Spinal cord (tissue), 9 donors: ENCODE measurements at regions not wholly inside any gene's neighbourhood (a gene's known extent, or its start where the extent isn't known, plus 50 kb on each side); places are given as distances from the start of the nearest gene placed in this dataset.

Experiments used
- DNase-seq, 6 donors: peaks; one replicate each; pipeline versions ENCODE4 v3.0.0 to v3.0.0-alpha.2; 2013 to 2015; ENCODE audit warnings: low spot score in 6 of 6, low read depth in 4 of 6
- H3K27ac ChIP-seq: one replicate; pipeline ENCODE4 v1.5.1; 2013; ENCODE audit warnings: low read depth, low read length, control low read depth
- H3K27me3 ChIP-seq: one replicate; pipeline ENCODE4 v1.6.1; 2013; ENCODE audit warnings: low read length; ENCODE audit not compliant: control insufficient read depth, insufficient read depth
- H3K36me3 ChIP-seq: one replicate; pipeline ENCODE4 v1.6.1; 2013; ENCODE audit warnings: low read length; ENCODE audit not compliant: control insufficient read depth, insufficient read depth
- H3K4me1 ChIP-seq: one replicate; pipeline ENCODE4 v1.6.1; 2013; ENCODE audit warnings: low read length; ENCODE audit not compliant: control insufficient read depth, insufficient read depth
- H3K4me3 ChIP-seq: one replicate; pipeline ENCODE4 v1.5.1; 2013; ENCODE audit warnings: low read depth, low read length, control low read depth
- H3K9me3 ChIP-seq: one replicate; pipeline ENCODE4 v1.6.1; 2013; ENCODE audit warnings: low read length; ENCODE audit not compliant: control insufficient read depth, insufficient read depth
- WGBS: methylation state at CpG from one replicate; pipeline ENCODE4 v1.1.5; 2013; ENCODE audit warnings: missing lambda C conversion rate; ENCODE audit not compliant: insufficient coverage; 5-methylcytosine and 5-hydroxymethylcytosine counted together
- donor health status: healthy.

GRCh38 chr13:111936267-111936925, 130.6 kb upstream of the SOX1 start:
- Histone ChIP-seq H3K4me3 (no peak overlapping the region), H3K4me1 (peaks cover 5% of the 10 kb centered on the region), H3K9me3 (no peaks in the 10 kb centered on the region), H3K36me3 (no peaks in the 10 kb centered on the region), H3K27me3 (no peaks in the 10 kb centered on the region), H3K27ac (no peak overlapping the region)
- DNase-seq = no peak
- WGBS = 79% methylated on average over 3 of the region's 3 CpGs

GRCh38 chr13:111937777-111938311, 129.1 kb upstream of the SOX1 start:
- H3K27ac ChIP-seq = no peak overlapping the region
- DNase-seq = peak in 2 of 6 donors; percentile 32 to 45
- no peaks in the 10 kb centered on the region for H3K9me3 ChIP-seq
- WGBS = 34% methylated on average over 9 of the region's 9 CpGs
- no peaks in the 10 kb centered on the region for H3K27me3 ChIP-seq
- peaks cover 5% of the 10 kb centered on the region for H3K4me1 ChIP-seq
- no peaks in the 10 kb centered on the region for H3K36me3 ChIP-seq
- H3K4me3 ChIP-seq = no peak overlapping the region

- H3K4me3 ChIP-seq = no peak overlapping the region
- no peaks in the 10 kb centered on the region for H3K36me3 ChIP-seq
- no peak overlapping the region for H3K27ac ChIP-seq
- no peak for DNase-seq
- no peaks in the 10 kb centered on the region for H3K27me3 ChIP-seq
- H3K4me1 ChIP-seq = peaks cover 5% of the 10 kb centered on the region
- 80% methylated on average over 5 of the region's 14 CpGs for WGBS
- H3K9me3 ChIP-seq = no peaks in the 10 kb centered on the region
These were observed 127.9 kb upstream of the SOX1 start for GRCh38 chr13:111938741-111939665.

- no peak overlapping the region for H3K27ac ChIP-seq
- WGBS = 78% methylated on average over 3 of the region's 3 CpGs
- no peaks in the 10 kb centered on the region for H3K27me3 ChIP-seq
- DNase-seq = no peak
- H3K4me3 ChIP-seq = no peak overlapping the region
- no peaks in the 10 kb centered on the region for H3K9me3 ChIP-seq
- peaks cover 5% of the 10 kb centered on the region for H3K4me1 ChIP-seq
- H3K36me3 ChIP-seq = no peaks in the 10 kb centered on the region
These were observed 127.2 kb upstream of the SOX1 start for GRCh38 chr13:111939666-111940278.

GRCh38 chr13:111940892-111941291, 126.1 kb upstream of the SOX1 start:
- Histone ChIP-seq H3K4me3 (no peak overlapping the region), H3K4me1 (peaks cover 5% of the 10 kb centered on the region), H3K27ac (no peak overlapping the region), H3K36me3 (no peaks in the 10 kb centered on the region), H3K27me3 (no peaks in the 10 kb centered on the region), H3K9me3 (no peaks in the 10 kb centered on the region)
- DNase-seq = no peak
- 77% methylated on average over 4 of the region's 4 CpGs for WGBS

GRCh38 chr13:111941845-111942447, 125.0 kb upstream of the SOX1 start:
- Histone ChIP-seq H3K4me1 (peaks cover 5% of the 10 kb centered on the region), H3K36me3 (no peaks in the 10 kb centered on the region), H3K4me3 (no peak overlapping the region), H3K9me3 (no peaks in the 10 kb centered on the region), H3K27ac (no peak overlapping the region), H3K27me3 (peaks cover under 1% of the 10 kb centered on the region)
- DNase-seq = no peak
- 94% methylated on average over 3 of the region's 8 CpGs for WGBS

- no peaks in the 10 kb centered on the region for H3K4me1 ChIP-seq
- 76% methylated on average over 18 of the region's 18 CpGs for WGBS
- no peak for DNase-seq
- no peak overlapping the region for H3K4me3 ChIP-seq
- H3K36me3 ChIP-seq = peaks cover 2% of the 10 kb centered on the region
- peaks cover 2% of the 10 kb centered on the region for H3K27me3 ChIP-seq
- no peaks in the 10 kb centered on the region for H3K9me3 ChIP-seq
- H3K27ac ChIP-seq = no peak overlapping the region
These were observed 123.6 kb upstream of the SOX1 start for GRCh38 chr13:111943229-111943795.

GRCh38 chr13:111944171-111944583, 122.8 kb upstream of the SOX1 start:
- peaks cover 2% of the 10 kb centered on the region for H3K36me3 ChIP-seq
- no peaks in the 10 kb centered on the region for H3K4me1 ChIP-seq
- no peak for DNase-seq
- 90% methylated on average over 16 of the region's 16 CpGs for WGBS
- H3K27ac ChIP-seq = no peak overlapping the region
- H3K27me3 ChIP-seq = peaks cover 2% of the 10 kb centered on the region
- H3K4me3 ChIP-seq = no peak overlapping the region
- no peaks in the 10 kb centered on the region for H3K9me3 ChIP-seq

- DNase-seq = no peak
- 92% methylated on average over 15 of the region's 16 CpGs for WGBS
- Histone ChIP-seq H3K4me3 (no peak overlapping the region), H3K4me1 (no peaks in the 10 kb centered on the region), H3K9me3 (no peaks in the 10 kb centered on the region), H3K27me3 (peaks cover 2% of the 10 kb centered on the region), H3K27ac (no peak overlapping the region), H3K36me3 (peaks cover 2% of the 10 kb centered on the region)
These were observed 121.9 kb upstream of the SOX1 start for GRCh38 chr13:111945086-111945485.
